B cell (primary cell): ENCODE measurements at regions not wholly inside any gene's neighbourhood (a gene's known extent, or its start where the extent isn't known, plus 50 kb on each side); places are given as distances from the start of the nearest gene placed in this dataset.

Experiments
- ATAC-seq: fragments of 200-7000 bp; cut with Tn5 transposase; one replicate; pipeline ENCODE4 v1.10.0; 2021; ENCODE audit warnings: low read depth, mild to moderate bottlenecking, moderate number of reproducible peaks, moderate library complexity
- CTCF ChIA-PET: fragments of 350-600 bp; sonication (Branson Sonifier 250); formaldehyde crosslinking; loops from one replicate; lab custom pipeline; 2021; ENCODE audit warnings: antibody characterized with exemption, inconsistent platforms; lab: Charles Lee
- POLR2A ChIA-PET: fragments of 350-600 bp; sonication (Branson Sonifier 250); formaldehyde crosslinking; loops from one replicate; lab custom pipeline; 2021; ENCODE audit warnings: antibody characterized with exemption; lab: Charles Lee
- DNase-seq: peaks from one replicate; pipeline ENCODE4 v3.0.0; 2013
- H2AFZ ChIP-seq: 2 replicates; pipeline ENCODE4 v1.6.1; 2012; ENCODE audit warnings: mild to moderate bottlenecking, low read depth, low read length; ENCODE audit not compliant: insufficient read depth, poor library complexity, severe bottlenecking
- H3K27ac ChIP-seq, 2 donors: 1 replicate in 1 of 2; 2 replicates in 1 of 2; pipeline ENCODE4 v1.5.1; 2012 to 2013; ENCODE audit warnings: low read length in 2 of 2, mild to moderate bottlenecking in 2 of 2, moderate library complexity in 1 of 2
- H3K27me3 ChIP-seq, 4 experiments: fragments of 200-600 bp in 1 of 4; sonication (generic) in 1 of 4; replicated peaks in 1 of 4; 1 replicate in 2 of 4; 2 replicates in 2 of 4; pipeline versions ENCODE4 v1.6.1 to v1.7.0; 2013 to 2016; ENCODE audit warnings: low read length in 3 of 4, mild to moderate bottlenecking in 2 of 4, mixed read lengths in 1 of 4, moderate library complexity in 1 of 4; ENCODE audit not compliant: insufficient read depth in 4 of 4, control insufficient read depth in 3 of 4; ENCODE audit errors: control extremely low read depth in 1 of 4
- H3K36me3 ChIP-seq, 2 experiments: replicated peaks in 1 of 2; 1 replicate in 1 of 2; 2 replicates in 1 of 2; pipeline versions ENCODE4 v1.6.1 to v1.7.1; 2013; ENCODE audit warnings: low read length in 1 of 2; ENCODE audit not compliant: insufficient read depth in 2 of 2, control insufficient read depth in 1 of 2; ENCODE audit errors: control extremely low read depth in 1 of 2, extremely low read depth in 1 of 2
- H3K4me1 ChIP-seq, 2 donors: fragments of 200-600 bp in 1 of 2; sonication (generic) in 1 of 2; 1 replicate in 1 of 2; 2 replicates in 1 of 2; pipeline versions ENCODE4 v1.5.1 to v1.6.1; 2013 to 2017; ENCODE audit warnings: low read length in 2 of 2; ENCODE audit not compliant: control insufficient read depth in 2 of 2, insufficient read depth in 2 of 2
- H3K4me2 ChIP-seq: replicated peaks from 2 replicates; pipeline ENCODE3; 2012; ENCODE audit warnings: mild to moderate bottlenecking, low read depth, low read length; ENCODE audit not compliant: poor library complexity, severe bottlenecking
- H3K4me3 ChIP-seq, 5 experiments: fragments of 200-600 bp in 1 of 5; sonication (generic) in 1 of 5; 1 replicate in 3 of 5; 2 replicates in 2 of 5; pipeline versions ENCODE4 v1.5.1 to v1.7.0; 2011 to 2016; ENCODE audit warnings: low read length in 4 of 5, mild to moderate bottlenecking in 4 of 5, low read depth in 2 of 5, control low read depth in 1 of 5, moderate library complexity in 1 of 5; ENCODE audit not compliant: insufficient read depth in 1 of 5; ENCODE audit errors: control extremely low read depth in 1 of 5, extremely low read depth in 1 of 5
- H3K79me2 ChIP-seq: fragments of 200-600 bp; sonication (generic); one replicate; pipeline ENCODE4 v1.6.0; 2016; ENCODE audit warnings: low read length; ENCODE audit not compliant: control insufficient read depth, insufficient read depth
- H3K9ac ChIP-seq: fragments of 200-600 bp; sonication (generic); 2 replicates; pipeline ENCODE4 v1.6.1; 2017; ENCODE audit warnings: mild to moderate bottlenecking, low read length, moderate library complexity
- H3K9me3 ChIP-seq, 3 donors: one replicate each; pipeline versions ENCODE4 v1.6.1 to v1.7.1; 2013; ENCODE audit warnings: low read length in 2 of 3; ENCODE audit not compliant: control insufficient read depth in 2 of 3, insufficient read depth in 1 of 3; ENCODE audit errors: control extremely low read depth in 1 of 3
- H4K20me1 ChIP-seq: 2 replicates; pipeline ENCODE4 v1.6.0; 2012; ENCODE audit warnings: mild to moderate bottlenecking, low read length; ENCODE audit not compliant: insufficient read depth, control insufficient read depth, poor library complexity, severe bottlenecking
- H3K27ac Mint-ChIP-seq: one replicate; pipeline ENCODE4 v1.8.0; 2021; ENCODE audit warnings: mixed read lengths
- H3K27me3 Mint-ChIP-seq: one replicate; pipeline ENCODE4 v1.8.0; 2021; ENCODE audit warnings: mixed read lengths
- H3K4me1 Mint-ChIP-seq: one replicate; pipeline ENCODE4 v1.8.0; 2021; ENCODE audit warnings: mixed read lengths
- H3K4me3 Mint-ChIP-seq: one replicate; pipeline ENCODE4 v1.8.0; 2021; ENCODE audit warnings: mixed read lengths
- H3K9me3 Mint-ChIP-seq: one replicate; pipeline ENCODE4 v1.8.0; 2022; ENCODE audit warnings: mixed read lengths; ENCODE audit not compliant: insufficient read depth
- CTCF ChIP-seq: fragments of 200-600 bp; IDR thresholded peaks from one replicate; pipeline ENCODE4 v1.8.0; 2022; ENCODE audit warnings: antibody characterized with exemption, mild to moderate bottlenecking
- EZH2 ChIP-seq: IDR thresholded peaks from 2 replicates; pipeline ENCODE4 v1.6.1; 2012; ENCODE audit warnings: borderline replicate concordance, low read depth, mild to moderate bottlenecking, moderate library complexity, low read length; ENCODE audit not compliant: insufficient read depth, poor library complexity, severe bottlenecking
- WGBS: methylation state at CpG from one replicate; pipeline ENCODE4 v1.1.5; 2013; ENCODE audit warnings: missing lambda C conversion rate; ENCODE audit not compliant: insufficient coverage; 5-methylcytosine and 5-hydroxymethylcytosine counted together
- intact Hi-C: fragments of 100-400 bp; cut with micrococcal nuclease; formaldehyde crosslinking; loops from one replicate; pipeline ENCODE4 v1.10.0; 2022

GRCh38 chr12:92989715-92990484, 60.8 kb upstream of the EEA1 start:
- CTCF ChIA-PET, result interaction anchor here (1.5 to 7.3 kb wide), 5 partner anchors 61 to 429 kb away, joined by 4 to 81 read pairs (median 22); partner anchors contain the start of gene EEA1
- TF ChIP-seq EZH2 (no peak), CTCF (no peak)
- Histone ChIP-seq H3K4me3 (no peak overlapping the region), H3K27ac (no peak overlapping the region), H3K9me3 (peaks cover 0 to 6% (median 5%) of the 10 kb centered on the region in 3 donors), H2AFZ (no peak overlapping the region), H3K27me3 (no peaks in the 10 kb centered on the region), H4K20me1 (no peaks in the 10 kb centered on the region), H3K9ac (no peak overlapping the region), H3K4me2 (no peak overlapping the region), H3K4me1 (peaks cover 25 to 43% of the 10 kb centered on the region in 2 donors), H3K36me3 (no peaks in the 10 kb centered on the region), H3K79me2 (no peaks in the 10 kb centered on the region)
- POLR2A ChIA-PET, result interaction anchor here (0.9 kb wide), 1 partner anchor 61 kb away, joined by 3 read pairs; no protein-coding TSS in a partner anchor
- Mint-ChIP-seq H3K9me3 (no peaks in the 10 kb centered on the region), H3K4me1 (peaks cover 39% of the 10 kb centered on the region), H3K4me3 (no peak overlapping the region), H3K27me3 (no peaks in the 10 kb centered on the region), H3K27ac (peak overlapping the region; percentile 20)
- 77% methylated on average over 2 of the region's 3 CpGs for WGBS
- DNase-seq, result no peak
- ATAC-seq, result no peak
- intact Hi-C loops, result loop anchor here (2.0 to 5.0 kb wide), 3 partner anchors 37 to 109 kb away; no protein-coding TSS in a partner anchor

GRCh38 chr12:92991134-92991533, 62.0 kb upstream of the EEA1 start:
- peaks cover 0 to 6% (median 5%) of the 10 kb centered on the region in 3 donors for H3K9me3 ChIP-seq
- no peak overlapping the region for H3K27ac ChIP-seq
- Mint-ChIP-seq H3K27me3 (no peaks in the 10 kb centered on the region), H3K4me3 (no peak overlapping the region), H3K9me3 (no peaks in the 10 kb centered on the region), H3K27ac (peak overlapping the region; percentile 70), H3K4me1 (peaks cover 49% of the 10 kb centered on the region)
- peaks cover 33 to 56% of the 10 kb centered on the region in 2 donors for H3K4me1 ChIP-seq
- no peaks in the 10 kb centered on the region for H3K36me3 ChIP-seq
- H3K27me3 ChIP-seq, result no peaks in the 10 kb centered on the region
- no peak overlapping the region for H2AFZ ChIP-seq
- no peak overlapping the region for H3K9ac ChIP-seq
- no peaks in the 10 kb centered on the region for H4K20me1 ChIP-seq
- CTCF ChIA-PET, result interaction anchor here (1.0 to 4.1 kb wide), 5 partner anchors 62 to 428 kb away, joined by 4 to 22 read pairs (median 5); partner anchors contain the start of gene EEA1
- DNase-seq, result no peak
- TF ChIP-seq CTCF, result no peak
- TF ChIP-seq EZH2, result no peak
- H3K79me2 ChIP-seq, result no peaks in the 10 kb centered on the region
- no peak overlapping the region for H3K4me3 ChIP-seq
- ATAC-seq, result no peak
- intact Hi-C loops, result loop anchor here (5.0 kb wide), 1 partner anchor 36 kb away; no protein-coding TSS in a partner anchor
- WGBS, result no CpG with 5 or more reads among the region's 3 CpGs
- POLR2A ChIA-PET, result interaction anchor here (0.9 kb wide), 1 partner anchor 63 kb away, joined by 3 read pairs; no protein-coding TSS in a partner anchor
- H3K4me2 ChIP-seq, result no peak overlapping the region
